OCI-LY7 (cell line): ENCODE measurements at regions not wholly inside any gene's neighbourhood (a gene's known extent, or its start where the extent isn't known, plus 50 kb on each side); places are given as distances from the start of the nearest gene placed in this dataset.
A peak's percentile ranks its signal among the peaks of the same experiment; 100 is the strongest.

Experiments used
- BruUV-seq: library from RNA; stranded (reverse); fragments of 400-500 nt; replicated peaks from 2 replicates; lab custom pipeline; 2021; lab: Mats Ljungman, UMichigan
- CTCF ChIA-PET: fragments of 300-600 bp; sonication (Branson Sonifier 250); formaldehyde crosslinking; loops from one replicate; lab custom pipeline; 2022; ENCODE audit warnings: antibody characterized with exemption; ENCODE audit not compliant: unreplicated experiment; lab: Charles Lee
- POLR2A ChIA-PET: fragments of 300-600 bp; sonication (Branson Sonifier 250); formaldehyde crosslinking; loops from one replicate; lab custom pipeline; 2022; ENCODE audit warnings: antibody characterized with exemption; lab: Charles Lee
- DNase-seq: peaks from one replicate; pipeline ENCODE4 v3.0.0-alpha.2; 2015; ENCODE audit warnings: low spot score
- H2AFZ ChIP-seq: fragments of 200-600 bp; sonication (generic), shearing (Covaris generic); 2 replicates; pipeline ENCODE4 v1.6.1; 2014; ENCODE audit warnings: mild to moderate bottlenecking, antibody characterized with exemption, low read length, moderate library complexity
- H3K27ac ChIP-seq: fragments of 200-600 bp; sonication (generic); 2 replicates; pipeline ENCODE4 v1.5.1; 2014; ENCODE audit warnings: mixed run types, low read depth, mild to moderate bottlenecking, moderate library complexity, low read length, inconsistent platforms; ENCODE audit not compliant: poor library complexity, severe bottlenecking
- H3K36me3 ChIP-seq: fragments of 200-600 bp; sonication (generic); 2 replicates; pipeline ENCODE4 v1.6.1; 2014; ENCODE audit warnings: mild to moderate bottlenecking, antibody characterized with exemption, low read length, moderate library complexity, mixed read lengths; ENCODE audit not compliant: insufficient read depth
- H3K4me1 ChIP-seq: fragments of 200-600 bp; sonication (generic); 2 replicates; pipeline ENCODE4 v1.5.1; 2014; ENCODE audit warnings: mild to moderate bottlenecking, low read length; ENCODE audit not compliant: insufficient read depth, poor library complexity, severe bottlenecking
- H3K4me2 ChIP-seq: fragments of 200-600 bp; sonication (generic); 2 replicates; pipeline ENCODE4 v1.6.1; 2014; ENCODE audit warnings: mild to moderate bottlenecking, low read length
- H3K4me3 ChIP-seq: fragments of 200-600 bp; sonication (generic); 2 replicates; pipeline ENCODE4 v1.5.1; 2014; ENCODE audit warnings: mild to moderate bottlenecking, low read depth, low read length; ENCODE audit not compliant: poor library complexity, severe bottlenecking
- H3K79me2 ChIP-seq: fragments of 200-600 bp; sonication (generic); 2 replicates; pipeline ENCODE4 v1.6.1; 2016; ENCODE audit warnings: low read depth, mild to moderate bottlenecking, low read length, moderate library complexity, mixed read lengths; ENCODE audit not compliant: insufficient read depth
- H3K9me2 ChIP-seq: fragments of 200-600 bp; sonication (generic); 2 replicates; pipeline ENCODE4 v1.6.1; 2016; ENCODE audit warnings: mild to moderate bottlenecking, low read length, mixed read lengths; ENCODE audit not compliant: insufficient read depth
- H3K9me3 ChIP-seq: fragments of 200-600 bp; sonication (generic); 2 replicates; pipeline ENCODE4 v1.6.1; 2014; ENCODE audit warnings: mild to moderate bottlenecking, mixed run types, low read length, mixed read lengths
- H4K20me1 ChIP-seq: fragments of 200-600 bp; sonication (generic); 2 replicates; pipeline ENCODE4 v1.6.1; 2014; ENCODE audit warnings: mild to moderate bottlenecking, antibody characterized with exemption, low read length, moderate library complexity, mixed read lengths; ENCODE audit not compliant: insufficient read depth
- CTCF ChIP-seq: fragments of 200-600 bp; sonication (generic); conservative IDR thresholded peaks from 2 replicates; pipeline ENCODE4 v1.5.1; 2014; ENCODE audit warnings: mild to moderate bottlenecking, antibody characterized with exemption, low read length, moderate library complexity, mixed read lengths
- EZH2phosphoT487 ChIP-seq: fragments of 200-600 bp; sonication (generic); IDR thresholded peaks from 2 replicates; pipeline ENCODE4 v1.6.1; 2018; ENCODE audit warnings: low read depth, borderline replicate concordance, mild to moderate bottlenecking, mixed run types, antibody characterized with exemption, low read length, moderate library complexity, mixed read lengths
- intact Hi-C: fragments of 100-400 bp; cut with micrococcal nuclease; formaldehyde crosslinking; loops from one replicate; pipeline ENCODE4 v1.10.0; 2022; ENCODE audit not compliant: unreplicated experiment

GRCh38 chr3:126292318-126293070, 64.7 kb downstream of the KLF15 start:
- Histone ChIP-seq H3K4me2 (no peak overlapping the region), H3K4me3 (no peak overlapping the region), H3K9me3 (no peaks in the 10 kb centered on the region), H2AFZ (no peak overlapping the region), H3K9me2 (no peaks in the 10 kb centered on the region), H3K79me2 (no peaks in the 10 kb centered on the region), H4K20me1 (no peaks in the 10 kb centered on the region), H3K27ac (no peak overlapping the region), H3K4me1 (peaks cover 55% of the 10 kb centered on the region), H3K36me3 (no peaks in the 10 kb centered on the region)
- intact Hi-C loops = no loop called here
- no peak for TF ChIP-seq CTCF
- no peak for TF ChIP-seq EZH2phosphoT487
- ChIA-PET CTCF (no interaction called here), POLR2A (no interaction called here)
- no TSS peak for BruUV-seq
- DNase-seq = no peak

- POLR2A ChIA-PET = no interaction called here
- CTCF ChIA-PET = no interaction called here
Observed at GRCh38 chr3:126291537-126291936, 65.7 kb downstream of the KLF15 start.

More at GRCh38 chr3:126291537-126291936, 65.7 kb downstream of the KLF15 start:
- Histone ChIP-seq H3K27ac (no peak overlapping the region), H3K4me3 (no peak overlapping the region), H3K4me1 (peaks cover 63% of the 10 kb centered on the region), H3K4me2 (0 out of 2 replicates have a peak overlapping the region, but pooled peaks have one; percentile 91), H2AFZ (no peak overlapping the region), H4K20me1 (no peaks in the 10 kb centered on the region), H3K79me2 (no peaks in the 10 kb centered on the region), H3K9me3 (no peaks in the 10 kb centered on the region), H3K36me3 (no peaks in the 10 kb centered on the region), H3K9me2 (no peaks in the 10 kb centered on the region)
- TF ChIP-seq EZH2phosphoT487 = no peak
- TF ChIP-seq CTCF = no peak
- intact Hi-C loops = no loop called here
- BruUV-seq = no TSS peak
- DNase-seq = no peak
